GM12892 (cell line): ENCODE measurements at regions not wholly inside any gene's neighbourhood (a gene's known extent, or its start where the extent isn't known, plus 50 kb on each side); places are given as distances from the start of the nearest gene placed in this dataset.

Experiments
- DNase-seq: peaks from one replicate; pipeline ENCODE4 v3.0.0; 2011; ENCODE audit not compliant: insufficient read length
- FAIRE-seq: peaks from 2 replicates; lab custom pipeline; 2011; peaks lifted over from hg19 to GRCh38; lab: Jason Lieb, UNC
- POLR2A ChIP-seq: IDR thresholded peaks from 2 replicates; pipeline ENCODE4 v1.6.1; 2011; ENCODE audit warnings: low read depth, low read length, control low read depth
- POLR2AphosphoS5 ChIP-seq: IDR thresholded peaks from 2 replicates; pipeline ENCODE4 v1.6.1; 2011; ENCODE audit warnings: low read depth, low read length, control low read depth
- TAF1 ChIP-seq: IDR thresholded peaks from 2 replicates; pipeline ENCODE4 v1.6.1; 2011; ENCODE audit warnings: low read depth, mild to moderate bottlenecking, control low read depth, low read length, borderline replicate concordance

DNA sequence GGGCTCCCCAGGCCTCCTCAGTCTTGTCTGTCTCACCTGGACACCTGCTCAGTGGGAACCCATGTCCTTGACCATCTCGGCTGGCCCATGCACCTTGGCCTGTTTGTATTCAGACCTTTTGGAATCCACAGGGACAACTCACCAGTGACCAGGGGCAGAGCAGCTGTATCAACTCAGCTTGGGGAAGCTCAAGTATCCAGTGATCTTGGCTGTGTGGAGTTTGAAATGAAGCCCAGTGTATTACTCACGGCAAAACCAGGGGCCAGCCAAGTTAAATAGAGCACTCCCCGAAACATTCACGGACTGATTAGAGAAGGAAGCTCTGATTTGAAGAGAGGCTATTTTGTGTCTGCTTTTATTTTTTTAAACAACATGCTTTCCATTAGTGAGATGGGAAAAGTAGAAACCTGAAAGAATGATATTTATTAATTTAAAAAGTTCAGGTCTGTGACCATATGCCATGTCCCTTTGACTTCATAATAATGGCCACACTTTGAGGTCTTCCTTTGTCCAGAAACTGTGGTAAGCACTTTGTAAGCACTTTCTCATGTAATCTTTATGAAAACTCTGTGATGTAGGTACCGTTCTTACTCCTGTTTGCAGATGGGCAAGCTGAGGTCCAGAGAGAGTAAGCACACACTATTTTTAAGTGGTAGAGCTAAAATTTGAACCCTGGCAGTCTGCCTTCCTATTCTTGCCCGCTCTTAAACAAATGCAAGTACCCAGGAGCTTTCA is 656.5 kb downstream of the BNC2 start:
- no peak for TF ChIP-seq POLR2AphosphoS5
- no peak for TF ChIP-seq TAF1
- DNase-seq (no peak), FAIRE-seq (no peak)

DNA sequence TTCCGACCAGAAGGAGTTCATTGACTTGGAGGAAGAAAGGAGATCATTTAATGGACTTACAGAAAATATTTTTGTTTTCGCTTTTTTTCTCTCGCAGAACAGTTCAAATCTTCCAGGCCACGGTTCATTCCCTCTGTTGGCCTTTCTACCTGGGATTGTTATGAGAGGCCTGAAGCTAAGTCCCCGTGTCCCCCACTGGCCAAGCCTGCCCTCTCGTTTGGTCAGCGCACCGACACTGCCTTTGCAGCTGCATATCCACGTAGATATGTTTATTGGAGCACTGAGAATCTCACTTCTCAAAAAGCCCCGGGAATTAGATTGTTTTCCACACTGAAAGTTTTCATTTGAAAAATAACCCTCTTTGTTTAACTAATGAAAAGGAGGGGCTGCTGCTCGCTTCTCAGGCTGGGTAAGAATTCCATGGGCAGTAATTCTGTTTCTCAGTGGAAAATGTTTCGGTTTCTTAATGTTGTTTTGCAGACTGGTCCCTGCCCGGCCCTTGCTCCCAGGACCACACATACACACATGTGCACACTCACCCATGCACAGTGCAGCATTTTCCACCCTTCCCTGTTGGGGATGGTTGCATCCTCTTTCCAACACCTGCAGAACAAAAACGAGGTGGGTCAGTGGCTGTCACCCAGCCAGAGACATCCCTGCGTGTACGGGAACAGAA is 655.7 kb downstream of the BNC2 start:
- DNase-seq (no peak), FAIRE-seq (no peak)
- TF ChIP-seq POLR2A (no peak), POLR2AphosphoS5 (no peak), TAF1 (no peak)

DNA sequence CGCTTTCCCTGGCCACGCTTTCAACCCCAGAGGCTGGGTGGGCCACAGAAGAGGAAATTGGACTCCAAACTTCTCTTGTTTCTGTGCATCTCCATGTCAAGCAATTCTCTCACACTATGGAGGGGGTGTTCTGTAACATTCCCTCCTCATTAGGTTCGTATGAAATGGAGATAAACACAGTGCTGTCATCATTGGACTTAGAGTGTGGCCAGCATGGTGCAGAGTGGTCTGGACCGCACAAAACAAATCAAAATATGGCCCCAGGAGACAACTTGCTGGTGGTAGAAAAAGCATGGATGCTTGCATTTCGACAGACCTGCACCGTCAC is 655.2 kb downstream of the BNC2 start:
- no peak for DNase-seq
- no peak for TF ChIP-seq POLR2AphosphoS5
- no peak for TF ChIP-seq POLR2A
- TF ChIP-seq TAF1, result no peak
- FAIRE-seq, result no peak

DNA sequence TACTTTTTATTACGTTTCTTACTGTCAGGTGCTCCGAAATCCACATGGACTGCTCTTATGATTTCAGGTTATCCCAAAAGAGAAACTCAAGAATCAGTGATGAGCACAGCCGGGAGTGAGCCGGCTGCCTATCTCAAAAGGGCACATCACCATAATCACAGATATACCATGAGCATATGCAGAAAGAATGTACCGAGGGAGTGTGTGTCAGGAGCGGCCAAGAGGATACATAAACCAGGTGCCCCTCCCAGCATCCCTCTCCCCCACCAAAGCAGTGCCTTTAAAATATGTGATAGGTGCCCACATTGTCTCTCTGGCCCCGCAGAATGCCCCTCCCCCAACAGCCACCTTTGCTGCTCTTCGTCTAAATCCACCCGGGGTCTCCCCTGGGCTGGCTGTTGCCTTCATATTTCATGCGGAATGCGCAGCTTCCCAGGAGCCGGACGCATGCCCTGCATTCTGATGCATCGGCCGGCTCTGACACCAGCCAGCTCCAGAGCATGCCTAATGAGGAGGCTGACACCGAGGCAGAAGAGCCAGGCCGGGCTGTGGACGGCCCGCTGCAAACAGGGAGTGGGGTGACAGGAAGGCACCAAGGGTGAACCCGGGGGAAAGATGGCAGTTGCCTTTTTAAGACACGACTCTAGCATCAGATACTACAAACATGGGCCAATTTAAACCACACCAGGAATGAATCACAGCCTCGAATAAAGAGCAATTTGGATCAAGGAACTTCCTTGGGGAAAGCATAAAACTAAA is 652.3 kb downstream of the BNC2 start:
- TF ChIP-seq POLR2A, result no peak
- no peak for TF ChIP-seq TAF1
- no peak for TF ChIP-seq POLR2AphosphoS5
- no peak for FAIRE-seq
- DNase-seq, result no peak

DNA sequence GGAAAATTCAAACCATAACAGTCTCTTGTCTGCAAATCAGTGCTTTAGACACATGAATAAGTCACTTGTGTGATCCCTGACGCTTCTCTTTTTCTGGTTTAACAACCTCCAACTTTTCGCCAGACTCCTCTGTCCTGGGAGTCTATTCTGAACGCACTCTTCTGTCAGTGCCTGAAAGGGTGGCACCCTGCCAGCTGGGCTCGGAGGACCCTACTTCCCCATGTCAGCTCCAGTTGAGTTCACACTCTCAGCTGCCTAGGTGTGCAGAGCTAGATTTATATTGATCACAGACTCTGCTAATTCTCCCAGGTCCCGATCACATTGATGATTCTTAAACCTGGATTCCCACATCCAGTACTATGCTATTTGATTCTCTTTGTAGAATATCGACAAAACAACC is 649.1 kb downstream of the BNC2 start:
- TF ChIP-seq TAF1 (no peak), POLR2A (no peak), POLR2AphosphoS5 (no peak)
- FAIRE-seq, result peak; percentile 60
- no peak for DNase-seq

DNA sequence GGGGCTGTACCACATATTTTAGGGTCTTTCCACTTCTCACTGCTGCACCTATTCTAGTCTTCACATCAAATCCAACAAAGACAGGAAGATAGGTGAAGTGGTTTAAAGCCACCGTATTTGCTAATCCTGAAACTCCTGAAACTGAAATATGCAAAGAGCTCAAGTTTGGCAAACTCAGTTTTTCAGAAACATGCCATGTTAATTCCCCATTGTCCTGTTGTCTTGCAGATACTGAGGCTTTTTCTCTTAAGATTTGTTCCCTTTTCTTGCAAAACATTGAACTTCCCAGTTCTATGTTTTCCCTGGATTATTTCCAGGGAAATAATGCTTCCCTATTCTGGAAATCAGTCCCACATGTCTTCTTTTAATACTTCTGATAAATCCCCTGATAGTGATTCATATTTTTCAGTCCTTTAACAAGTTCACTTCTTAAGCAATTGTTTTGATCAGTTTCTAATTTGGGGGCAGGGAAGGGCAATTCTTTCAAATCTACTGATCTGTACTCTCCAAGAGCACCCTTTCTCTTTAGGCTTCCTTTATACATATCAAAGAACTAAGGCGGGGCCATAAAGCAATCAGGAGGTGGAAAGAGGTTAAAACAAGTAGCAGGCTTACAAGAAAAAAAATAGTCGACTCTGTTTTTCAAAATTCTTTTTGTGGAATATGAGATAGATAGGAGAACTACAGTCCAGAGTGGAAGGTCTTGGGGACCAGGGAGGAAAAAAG is 648.5 kb downstream of the BNC2 start:
- FAIRE-seq (peak; percentile 36), DNase-seq (no peak)
- TF ChIP-seq POLR2AphosphoS5 (no peak), TAF1 (no peak), POLR2A (no peak)

DNA sequence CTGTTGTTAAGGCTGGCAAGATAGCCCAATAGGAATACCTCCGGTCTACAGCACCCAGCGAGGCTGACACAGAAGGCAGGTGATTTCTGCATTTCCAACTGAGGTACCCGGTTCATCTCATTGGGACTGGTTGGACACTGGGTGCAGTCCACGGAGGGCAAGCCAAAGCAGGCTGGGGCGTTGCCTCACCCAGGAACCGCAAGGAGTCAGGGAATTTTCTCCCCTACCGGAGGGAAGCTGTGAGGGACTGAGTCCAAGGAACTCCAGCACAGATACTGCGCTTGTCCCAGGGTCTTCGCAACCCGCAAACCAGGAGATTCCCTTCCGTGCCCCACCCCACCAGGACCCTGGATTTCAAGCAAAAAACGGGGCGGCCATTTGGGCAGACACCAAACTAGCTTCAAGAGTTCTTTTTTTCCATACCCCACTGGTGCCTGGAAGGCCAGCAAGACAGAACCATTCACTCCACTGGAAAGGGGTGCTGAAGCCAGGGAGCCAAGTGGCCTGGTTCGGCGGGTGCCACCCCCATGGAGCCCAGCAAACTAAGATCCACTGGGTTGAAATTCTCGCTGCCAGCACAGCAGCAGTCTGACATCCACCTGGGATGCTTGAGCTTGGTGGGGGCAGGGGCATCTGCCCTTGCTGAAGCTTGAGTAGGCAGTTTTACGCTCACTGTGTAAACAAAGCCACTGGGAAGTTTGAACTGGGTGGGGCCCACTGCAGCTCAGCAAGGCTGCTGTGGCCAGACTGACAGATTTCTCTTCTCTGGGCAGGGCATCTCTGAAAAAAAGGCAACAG is 647.2 kb downstream of the BNC2 start:
- DNase-seq, result no peak
- no peak for TF ChIP-seq TAF1
- TF ChIP-seq POLR2AphosphoS5, result no peak
- no peak for TF ChIP-seq POLR2A
- no peak for FAIRE-seq

DNA sequence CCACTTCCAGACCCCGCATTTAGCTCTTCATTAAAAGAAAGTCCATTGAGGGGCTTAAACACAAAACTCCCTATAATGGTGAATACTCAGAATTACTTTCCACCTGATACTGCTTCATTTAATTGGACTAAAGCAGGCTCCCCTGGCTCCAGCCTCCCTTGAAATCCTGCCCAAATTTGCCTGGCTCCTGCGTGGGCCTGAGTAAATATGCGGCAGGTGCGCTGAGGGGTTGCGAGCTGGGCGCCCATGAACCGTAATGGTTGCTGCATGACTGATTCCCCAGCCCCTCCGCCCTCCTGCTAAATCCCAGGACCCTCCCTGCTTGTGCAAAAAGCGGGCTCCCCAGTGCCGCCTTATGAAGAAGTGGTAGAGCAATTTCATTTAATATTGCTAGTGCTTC is 639.7 kb downstream of the BNC2 start:
- FAIRE-seq, result no peak
- DNase-seq, result no peak
- TF ChIP-seq POLR2AphosphoS5, result no peak
- TF ChIP-seq TAF1, result no peak
- no peak for TF ChIP-seq POLR2A

DNA sequence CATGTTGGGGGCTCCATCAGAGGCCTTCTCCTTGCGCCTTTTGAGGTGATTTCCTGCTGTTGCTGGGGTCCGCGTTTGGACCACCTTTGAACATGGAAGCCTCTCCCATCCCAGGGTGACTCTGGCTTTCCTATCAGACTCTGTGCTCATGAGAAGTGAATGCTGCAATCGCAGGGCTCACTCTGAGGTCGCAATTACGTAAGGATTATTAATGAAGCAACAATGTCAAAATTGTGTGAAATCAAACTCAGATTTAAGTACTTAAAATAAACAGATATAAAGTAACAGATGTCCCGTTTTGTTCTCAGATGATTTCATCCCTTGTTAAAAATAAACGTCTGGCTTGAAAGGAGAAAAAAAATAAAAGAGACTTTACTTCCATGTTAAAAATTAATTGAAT is 634.2 kb downstream of the BNC2 start:
- DNase-seq (no peak), FAIRE-seq (no peak)
- no peak for TF ChIP-seq POLR2A
- TF ChIP-seq POLR2AphosphoS5, result no peak
- no peak for TF ChIP-seq TAF1

DNA sequence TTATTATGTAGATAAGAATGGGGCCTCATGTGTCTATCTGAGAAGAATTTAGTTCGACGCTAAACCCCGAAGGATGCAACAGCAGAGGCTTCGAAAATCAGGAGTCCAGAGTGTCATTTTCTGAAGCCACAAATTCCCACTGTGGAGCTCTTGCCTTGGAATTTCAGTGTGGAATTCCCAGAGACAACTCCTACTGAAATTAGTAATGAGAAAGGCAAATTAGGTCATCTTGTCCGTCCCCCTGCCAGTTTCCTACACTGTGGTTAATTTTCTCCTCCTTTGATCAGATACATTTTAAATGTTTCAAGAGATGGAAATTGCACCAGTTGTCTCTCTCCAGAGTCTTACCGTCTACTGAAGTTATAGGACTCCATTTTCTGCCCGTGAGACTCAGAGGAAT is 633.6 kb downstream of the BNC2 start:
- DNase-seq (no peak), FAIRE-seq (no peak)
- TF ChIP-seq TAF1, result no peak
- no peak for TF ChIP-seq POLR2A
- TF ChIP-seq POLR2AphosphoS5, result no peak

DNA sequence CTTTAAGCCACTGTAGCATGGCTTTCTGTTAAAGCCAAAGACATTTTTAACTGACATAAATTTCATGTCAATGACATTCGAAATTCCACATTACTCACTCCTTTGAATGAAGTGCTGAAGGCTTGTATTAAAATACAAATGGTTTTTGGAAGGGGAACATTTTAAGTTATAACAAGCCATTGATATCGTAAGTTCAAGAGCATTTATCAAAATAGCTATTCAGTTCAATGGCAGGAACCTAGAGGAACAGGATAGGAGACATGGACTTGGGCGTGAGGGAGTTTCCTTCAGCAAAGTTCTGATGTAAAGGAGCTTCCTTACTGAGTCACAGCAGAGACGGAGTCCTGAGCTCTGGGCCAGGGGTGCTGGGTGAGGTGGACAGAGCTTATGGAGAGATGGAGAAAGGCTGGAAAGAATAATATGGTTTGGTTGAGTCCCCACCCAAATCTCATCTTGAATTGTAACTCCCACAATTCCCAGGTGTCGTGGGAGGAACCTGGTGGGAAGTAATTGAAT is 631.8 kb downstream of the BNC2 start:
- FAIRE-seq, result no peak
- TF ChIP-seq POLR2AphosphoS5, result no peak
- no peak for TF ChIP-seq POLR2A
- TF ChIP-seq TAF1, result no peak
- DNase-seq, result no peak
